HL-60/S4 treated with retinoic acid at 250 ng/mL for 4 days and 3 days (cell line): ENCODE measurements at regions not wholly inside any gene's neighbourhood (a gene's known extent, or its start where the extent isn't known, plus 50 kb on each side); places are given as distances from the start of the nearest gene placed in this dataset.

ENCODE experiments used
- in situ Hi-C: fragments of 300-500 bp; cut with MboI; formaldehyde crosslinking; loops from 2 replicates; pipeline ENCODE4 v1.7.0; 2022; ENCODE audit warnings: low sequenced_read_pairs

DNA sequence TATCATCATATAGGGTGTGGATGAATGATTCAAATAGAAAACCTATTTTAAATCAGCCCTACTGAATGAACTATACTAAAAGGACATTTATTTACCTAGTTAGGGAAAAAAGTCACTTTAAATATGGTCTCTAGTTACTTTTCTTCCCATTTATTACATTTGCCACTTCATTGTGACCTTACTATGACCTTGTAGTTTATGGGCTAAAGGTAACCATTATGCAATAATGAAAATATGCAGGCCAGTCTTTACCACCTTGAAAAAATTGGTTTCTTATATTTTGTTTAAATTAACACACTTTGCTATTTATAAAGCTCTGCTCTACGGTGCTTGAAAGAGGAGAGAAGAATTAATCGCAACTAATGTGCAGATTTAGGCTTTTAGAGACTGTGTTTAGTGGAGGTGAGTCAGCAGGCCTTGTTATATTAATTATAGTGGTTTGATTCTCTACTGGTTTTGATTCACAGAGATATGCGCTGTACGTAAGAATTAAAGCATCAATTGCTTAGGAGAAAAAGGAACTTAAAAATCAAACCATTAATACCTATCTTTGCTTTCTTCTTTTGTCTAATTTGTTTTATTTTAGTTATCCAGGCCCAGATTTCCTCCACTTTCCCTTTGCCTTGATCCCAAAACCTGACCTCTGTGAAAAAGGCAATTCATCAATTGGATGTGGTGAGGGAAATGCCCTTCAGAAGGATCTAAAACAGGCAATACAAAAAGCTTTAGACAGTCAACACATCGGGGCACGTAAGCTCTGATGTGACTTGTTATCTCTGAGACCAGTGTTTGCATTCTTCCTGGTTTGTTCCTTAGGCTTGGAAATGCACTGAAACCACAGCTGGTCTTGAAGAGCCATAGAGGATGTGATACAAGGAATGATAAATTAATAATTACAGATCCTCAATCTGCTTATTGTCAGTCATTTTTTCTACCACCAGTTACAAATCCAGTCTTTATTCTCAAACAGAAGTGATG, 141.2 kb upstream of the HDAC9 start:
- in situ Hi-C loops = loop anchor here (25.0 kb wide), 1 partner anchor 308 kb away; no protein-coding TSS in a partner anchor

DNA sequence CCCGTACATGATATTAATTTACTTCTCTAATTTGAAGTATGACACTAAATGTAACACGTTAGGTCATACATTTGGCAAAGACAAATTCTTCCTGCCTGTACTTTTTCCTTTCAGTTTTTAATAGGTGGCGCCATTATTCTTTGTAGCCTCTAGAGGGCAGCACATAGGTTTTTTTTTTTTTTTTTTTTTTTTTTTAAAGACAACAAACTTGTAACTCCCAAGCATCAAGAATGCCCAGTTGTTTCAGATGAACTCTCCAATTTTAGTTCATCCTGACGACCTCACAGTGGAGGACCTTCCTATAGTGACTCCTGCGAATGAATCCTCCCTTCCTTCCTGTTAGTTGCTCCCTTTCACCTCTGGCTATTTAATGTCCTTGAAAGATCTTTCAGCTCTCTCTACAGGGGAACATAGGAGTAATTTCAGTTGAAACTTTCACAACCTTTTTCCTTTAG, 139.3 kb upstream of the HDAC9 start:
- in situ Hi-C loops = loop anchor here (25.0 kb wide), 1 partner anchor 306 kb away; no protein-coding TSS in a partner anchor

DNA sequence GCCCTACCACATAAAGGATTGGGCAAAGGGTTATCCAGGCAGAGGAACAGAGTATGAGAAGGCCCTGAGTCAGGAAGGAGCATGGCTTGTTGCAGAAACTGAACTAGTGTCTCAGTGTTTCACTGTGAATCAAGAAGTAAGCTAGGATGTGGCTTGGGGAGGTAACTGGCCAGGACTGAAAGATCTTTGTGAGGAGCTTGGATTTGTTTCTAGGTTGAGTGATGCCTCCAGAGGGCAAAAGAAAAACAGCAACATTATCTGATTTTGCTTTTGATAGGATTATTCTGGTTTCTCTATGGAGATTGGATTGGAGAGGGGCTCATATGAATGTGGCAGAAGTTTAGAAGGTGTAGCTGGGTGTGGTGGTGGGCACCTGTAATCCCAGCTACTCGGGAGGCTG, 137.9 kb upstream of the HDAC9 start:
- in situ Hi-C loops = loop anchor here (25.0 kb wide), 1 partner anchor 305 kb away; no protein-coding TSS in a partner anchor

DNA sequence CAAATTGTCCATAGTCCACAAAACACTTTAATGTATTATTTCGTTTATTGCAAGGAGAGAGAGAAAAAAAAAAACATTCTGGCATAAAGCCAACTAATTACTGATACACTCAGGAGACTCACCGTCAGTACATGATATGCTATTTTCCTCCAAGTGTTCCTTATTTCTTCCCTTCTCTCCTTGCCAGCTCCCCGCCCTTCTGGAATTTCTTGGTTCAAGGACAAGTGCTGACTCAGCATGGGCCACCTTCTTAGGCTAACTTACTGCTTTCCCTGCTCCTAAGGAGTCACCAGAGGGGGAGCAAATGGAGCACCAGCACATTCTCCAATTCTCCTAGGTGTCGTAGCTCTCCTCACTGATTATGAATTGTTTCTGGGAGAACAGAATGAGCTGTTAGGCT, 133.8 kb upstream of the HDAC9 start:
- in situ Hi-C loops = loop anchor here (25.0 kb wide), 1 partner anchor 301 kb away; no protein-coding TSS in a partner anchor

DNA sequence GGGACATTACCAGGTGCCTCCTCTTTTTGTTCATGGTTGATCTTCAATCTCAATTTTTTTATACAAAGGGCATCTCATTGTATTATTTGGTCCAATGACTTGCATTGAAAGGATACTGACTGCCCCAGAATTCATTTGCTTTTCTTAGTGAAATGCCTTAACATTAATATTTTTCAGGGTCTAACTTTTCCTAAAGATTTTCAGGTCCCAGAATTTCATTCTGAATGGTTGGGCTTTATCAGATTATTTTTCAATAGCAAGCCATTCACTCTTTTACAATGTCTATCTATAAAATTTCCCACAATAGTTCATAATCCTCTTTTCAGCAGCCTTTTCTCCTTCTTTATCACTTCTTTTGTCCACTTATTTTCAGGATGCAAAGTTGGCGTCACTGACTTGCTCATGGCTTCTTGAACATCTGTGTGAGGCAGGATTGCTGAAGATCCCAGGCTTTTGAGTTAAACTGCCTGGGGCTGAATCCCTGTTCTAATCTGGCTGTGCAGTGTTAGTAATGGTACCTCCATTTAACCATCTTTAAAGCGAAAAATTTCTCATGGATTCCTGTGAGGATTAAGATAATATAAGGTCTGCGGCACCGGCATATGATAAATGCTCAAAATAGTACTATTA, 131.7 kb upstream of the HDAC9 start:
- in situ Hi-C loops = loop anchor here (25.0 kb wide), 1 partner anchor 298 kb away; no protein-coding TSS in a partner anchor

DNA sequence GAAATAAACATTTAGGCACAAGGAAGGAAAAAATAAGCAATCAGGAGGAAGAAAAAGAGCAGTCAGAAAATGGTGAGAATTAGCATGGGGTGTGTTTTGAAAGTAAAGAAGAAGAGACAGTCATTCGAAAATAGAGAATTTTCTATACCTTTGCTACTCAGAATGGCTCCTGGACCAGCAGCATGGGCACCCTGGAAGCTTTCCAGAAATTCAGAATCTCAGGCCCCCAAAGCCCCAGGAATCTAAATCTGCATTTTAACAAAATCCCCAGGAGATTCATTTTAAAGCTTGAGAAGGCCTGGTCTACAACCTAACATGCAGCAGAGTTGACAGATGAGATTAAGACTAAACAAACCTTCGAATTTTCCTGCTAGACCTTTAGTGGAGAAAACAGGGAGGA, 131.2 kb upstream of the HDAC9 start:
- in situ Hi-C loops = loop anchor here (25.0 kb wide), 1 partner anchor 298 kb away; no protein-coding TSS in a partner anchor

DNA sequence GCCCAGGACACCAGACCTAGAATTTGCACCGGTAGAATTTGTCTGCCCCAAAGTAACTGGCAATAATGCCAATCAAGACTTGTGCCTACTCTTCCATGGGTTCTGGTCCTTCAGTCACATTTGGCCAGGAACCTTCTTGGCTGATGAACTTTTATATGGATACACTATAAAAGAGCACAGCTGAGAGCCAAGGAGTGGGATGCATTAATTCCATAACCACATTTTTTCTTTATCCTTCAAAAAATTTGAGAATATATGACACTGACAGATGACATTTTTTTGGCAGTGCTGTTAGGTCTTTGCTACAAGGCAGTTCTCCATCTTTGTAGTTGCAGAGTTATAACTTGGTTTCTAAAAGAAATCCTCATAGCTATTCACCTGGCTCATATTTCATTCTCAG, 129.2 kb upstream of the HDAC9 start:
- in situ Hi-C loops = loop anchor here (25.0 kb wide), 1 partner anchor 296 kb away; no protein-coding TSS in a partner anchor

DNA sequence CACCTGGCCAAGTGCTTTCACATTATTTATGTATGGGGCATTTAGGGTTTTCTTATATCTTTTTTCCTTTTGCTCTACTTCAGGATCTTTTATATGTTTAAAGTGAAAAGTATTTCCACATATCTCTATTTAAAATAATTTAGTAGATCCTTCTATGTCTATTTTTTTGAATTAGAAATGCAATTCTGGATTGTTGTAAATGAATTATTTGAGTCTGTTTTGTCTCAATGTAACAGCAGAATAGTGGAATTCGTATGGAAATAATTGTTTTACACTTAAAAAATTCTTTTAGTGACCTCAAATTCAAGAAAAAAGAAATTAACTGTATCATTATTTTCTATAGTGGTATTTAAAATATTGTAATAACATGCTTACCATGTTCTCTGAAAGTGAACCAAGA, 126.5 kb upstream of the HDAC9 start:
- in situ Hi-C loops = loop anchor here (25.0 kb wide), 1 partner anchor 293 kb away; no protein-coding TSS in a partner anchor

DNA sequence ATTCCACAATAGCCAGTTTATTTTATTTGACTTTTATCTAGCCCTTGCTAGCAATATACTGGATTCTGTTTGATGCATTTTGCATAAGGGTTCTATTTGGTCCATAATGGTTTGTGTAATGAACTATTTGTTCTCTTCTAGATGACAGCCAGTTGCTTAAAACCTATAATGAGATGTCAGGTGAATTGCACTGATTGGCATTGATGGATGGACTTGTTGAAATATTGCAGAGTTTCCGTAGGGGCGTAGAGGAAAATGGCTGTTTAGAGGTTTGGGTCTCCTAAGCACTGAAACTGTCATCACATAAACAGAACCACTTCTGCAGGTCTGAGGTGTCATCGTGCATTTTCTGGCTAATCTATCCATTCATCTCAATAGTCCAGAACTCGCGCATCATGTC, 124.9 kb upstream of the HDAC9 start:
- in situ Hi-C loops = loop anchor here (25.0 kb wide), 1 partner anchor 292 kb away; no protein-coding TSS in a partner anchor

DNA sequence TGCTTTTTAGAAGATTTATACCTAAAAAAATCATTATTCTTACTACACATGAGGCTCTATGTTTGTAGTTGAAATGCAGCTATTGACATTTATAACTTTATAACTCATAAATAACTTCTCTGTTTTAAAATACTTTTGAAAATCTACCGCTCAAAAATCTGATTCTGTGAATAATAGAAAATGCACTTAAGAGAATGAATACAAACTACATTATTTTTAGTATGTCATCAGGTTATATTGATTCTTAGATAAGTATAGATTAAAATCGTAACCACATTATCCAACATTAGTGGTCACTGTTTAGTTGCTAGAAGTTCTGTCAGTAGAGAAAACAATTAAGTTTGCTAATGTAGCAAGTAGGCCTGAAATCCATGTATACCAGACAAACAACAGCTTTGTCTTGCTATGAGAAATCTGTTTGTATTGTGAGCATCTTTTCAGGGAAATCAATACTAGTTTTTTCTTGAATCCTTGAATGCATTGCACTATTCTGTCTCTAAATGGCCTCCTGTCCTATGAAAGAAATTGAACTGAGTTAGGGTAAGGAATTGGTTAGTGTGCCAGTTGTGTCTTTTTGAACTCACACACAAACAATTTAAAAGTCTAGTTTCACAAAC, 116.5 kb upstream of the HDAC9 start:
- in situ Hi-C loops = no loop called here

DNA sequence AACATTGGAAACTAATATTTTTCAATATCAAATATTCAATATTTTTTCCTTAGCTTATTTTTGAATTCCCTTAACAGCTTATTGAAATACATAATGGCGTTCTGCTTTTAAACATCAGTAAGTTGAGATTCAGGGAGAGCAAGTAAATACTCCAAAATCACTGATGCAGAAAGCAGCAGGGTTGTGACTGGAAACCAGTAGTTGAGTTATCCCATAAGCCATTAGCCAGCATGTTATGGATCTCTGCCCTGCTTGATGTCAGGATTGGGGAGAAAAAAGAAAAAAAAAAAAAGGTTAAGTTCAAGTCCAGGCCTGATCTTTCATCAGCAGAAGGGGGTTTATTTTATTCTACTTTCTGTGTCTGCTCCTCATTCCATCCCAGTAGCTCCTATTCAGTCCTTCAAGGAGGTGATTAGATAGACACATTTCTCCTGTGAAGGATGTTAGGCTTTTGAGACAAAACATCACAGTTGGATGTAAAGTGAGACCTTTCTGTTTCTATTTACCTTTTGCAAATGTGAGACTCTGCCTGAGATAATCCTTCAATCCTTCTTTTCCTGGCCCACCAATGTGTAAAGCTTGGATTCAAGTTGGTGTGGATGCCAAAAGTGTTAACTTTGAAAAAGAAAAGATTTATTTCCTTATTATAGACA, 110.9 kb upstream of the HDAC9 start:
- in situ Hi-C loops = no loop called here

DNA sequence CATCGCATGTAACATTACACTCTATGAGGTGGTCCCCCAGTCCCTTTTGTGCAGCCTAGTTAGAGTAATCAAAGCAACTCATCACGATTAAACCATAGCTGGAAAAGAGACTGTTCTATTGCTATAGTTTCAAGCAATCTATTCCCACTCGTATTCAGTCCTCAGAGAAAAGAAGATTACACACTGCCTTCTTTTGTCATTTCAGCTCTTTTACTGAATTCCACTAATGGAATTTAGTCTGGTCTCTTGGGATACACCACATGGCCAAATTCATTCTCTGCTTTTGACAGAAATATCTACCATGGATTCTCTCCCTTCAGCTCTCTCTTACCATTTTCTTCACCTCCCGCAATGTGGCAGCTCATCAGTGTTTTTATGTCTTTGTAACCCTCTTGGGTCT, 108.9 kb upstream of the HDAC9 start:
- in situ Hi-C loops = no loop called here

DNA sequence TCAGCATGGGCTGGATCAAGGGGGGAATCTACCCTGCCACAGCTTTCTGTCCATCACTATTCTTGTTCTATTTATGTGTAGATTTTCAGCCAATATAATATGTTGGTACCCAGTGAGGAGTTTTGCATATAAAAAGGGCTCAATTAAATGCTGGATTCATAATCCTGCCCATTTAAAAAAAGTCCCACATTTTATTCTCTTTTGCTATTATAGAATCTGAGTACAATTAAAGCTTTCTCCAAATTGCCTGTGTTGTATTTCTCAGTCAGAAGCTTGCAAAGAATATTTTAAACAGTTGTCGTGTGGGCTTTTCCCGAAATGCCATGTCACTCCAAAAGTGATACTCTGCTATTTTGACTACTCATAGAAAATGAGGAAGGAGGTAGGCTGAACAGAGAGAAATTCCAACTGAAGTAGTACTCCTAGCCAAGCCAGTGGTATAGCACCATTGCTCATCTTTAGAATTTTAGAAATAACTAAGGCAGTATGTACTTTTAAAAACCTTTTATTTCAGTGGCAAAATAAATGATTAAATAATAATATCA, 108.3 kb upstream of the HDAC9 start:
- in situ Hi-C loops = no loop called here

DNA sequence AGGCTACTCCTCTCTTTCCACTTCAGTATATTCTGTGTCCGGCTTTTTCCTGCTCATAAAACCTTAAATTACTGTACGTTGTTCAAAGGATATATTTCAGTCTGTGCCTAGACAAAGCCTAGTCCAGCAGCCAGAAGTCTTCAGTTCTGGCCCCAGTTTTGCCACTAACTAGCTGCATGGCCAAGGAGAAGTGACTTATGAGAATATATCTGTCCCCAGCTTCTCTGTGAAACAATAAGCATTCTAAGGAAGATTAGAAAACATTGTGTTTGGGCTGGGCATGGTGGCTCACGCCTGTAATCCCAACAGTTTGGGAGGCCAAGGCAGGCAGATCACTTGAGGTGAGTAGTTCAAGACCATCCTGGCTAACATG, 105.0 kb upstream of the HDAC9 start:
- in situ Hi-C loops = no loop called here

DNA sequence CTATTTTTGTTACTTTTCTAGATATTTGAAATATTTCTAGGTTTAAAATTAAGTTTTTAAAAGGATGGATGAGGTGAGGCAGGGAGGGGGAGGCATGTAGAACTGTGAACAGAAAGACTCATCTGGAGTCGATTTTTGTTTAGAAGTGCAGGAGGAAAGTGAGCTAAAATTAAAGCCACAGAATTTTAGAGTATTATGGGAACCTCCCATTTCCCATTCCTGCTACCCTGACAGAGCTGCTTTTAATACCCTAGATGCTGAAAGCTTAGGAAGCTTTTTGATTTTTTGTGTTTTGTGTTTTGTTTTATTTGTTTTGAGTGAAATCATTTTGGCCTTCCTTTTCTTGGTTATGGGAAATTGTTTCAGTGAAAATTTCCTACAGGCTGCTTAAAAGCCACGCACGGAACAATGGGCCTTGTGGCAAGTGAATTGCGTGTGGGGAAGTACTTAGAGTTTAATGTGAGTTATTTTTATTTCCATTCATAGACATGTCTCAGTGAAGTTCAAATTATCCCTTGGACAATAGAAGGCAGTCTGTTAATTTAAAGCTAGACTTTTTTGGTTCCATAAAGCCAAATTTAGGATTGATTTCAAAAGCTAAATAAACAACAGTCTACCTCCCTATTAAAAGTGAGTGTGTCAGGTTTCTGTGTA, 102.0 kb upstream of the HDAC9 start:
- in situ Hi-C loops = no loop called here

DNA sequence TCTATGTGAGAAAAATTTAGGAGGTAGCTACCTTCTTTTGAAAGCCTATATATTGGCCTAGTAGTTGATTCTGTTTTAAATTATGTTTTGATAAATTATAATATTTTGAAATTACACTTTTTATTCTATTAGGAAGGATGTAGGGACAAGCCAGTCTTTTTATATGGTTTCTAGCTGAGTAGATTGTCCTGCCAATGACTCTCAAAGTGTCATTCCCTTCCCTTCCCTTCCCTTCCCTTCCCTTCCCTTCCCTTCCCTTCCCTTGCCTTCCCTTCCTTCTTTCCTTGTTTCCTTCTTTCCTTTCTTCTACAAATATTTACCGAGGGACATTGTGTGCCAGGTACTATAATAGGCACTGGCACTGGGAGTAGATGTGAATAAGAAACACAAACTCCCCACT, 99.7 kb upstream of the HDAC9 start:
- in situ Hi-C loops = no loop called here

DNA sequence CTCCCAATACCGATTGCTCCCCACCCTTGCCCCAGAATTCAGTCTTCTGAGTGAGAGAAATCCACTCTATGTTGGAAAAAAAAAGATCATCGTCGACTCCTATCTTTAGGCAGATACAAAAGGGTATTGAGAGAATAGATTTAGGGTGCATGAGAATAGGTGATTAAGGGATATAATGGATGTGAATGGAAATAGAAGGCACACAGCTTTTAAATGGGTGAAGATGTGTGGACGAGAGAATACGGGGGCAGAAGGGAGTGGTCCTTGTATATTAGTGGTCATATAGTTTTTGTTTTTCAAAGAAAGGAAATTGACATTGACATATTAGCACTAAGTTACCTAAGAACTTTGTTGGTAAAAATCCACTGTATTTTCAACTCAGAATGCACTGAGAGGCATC, 98.6 kb upstream of the HDAC9 start:
- in situ Hi-C loops = no loop called here

DNA sequence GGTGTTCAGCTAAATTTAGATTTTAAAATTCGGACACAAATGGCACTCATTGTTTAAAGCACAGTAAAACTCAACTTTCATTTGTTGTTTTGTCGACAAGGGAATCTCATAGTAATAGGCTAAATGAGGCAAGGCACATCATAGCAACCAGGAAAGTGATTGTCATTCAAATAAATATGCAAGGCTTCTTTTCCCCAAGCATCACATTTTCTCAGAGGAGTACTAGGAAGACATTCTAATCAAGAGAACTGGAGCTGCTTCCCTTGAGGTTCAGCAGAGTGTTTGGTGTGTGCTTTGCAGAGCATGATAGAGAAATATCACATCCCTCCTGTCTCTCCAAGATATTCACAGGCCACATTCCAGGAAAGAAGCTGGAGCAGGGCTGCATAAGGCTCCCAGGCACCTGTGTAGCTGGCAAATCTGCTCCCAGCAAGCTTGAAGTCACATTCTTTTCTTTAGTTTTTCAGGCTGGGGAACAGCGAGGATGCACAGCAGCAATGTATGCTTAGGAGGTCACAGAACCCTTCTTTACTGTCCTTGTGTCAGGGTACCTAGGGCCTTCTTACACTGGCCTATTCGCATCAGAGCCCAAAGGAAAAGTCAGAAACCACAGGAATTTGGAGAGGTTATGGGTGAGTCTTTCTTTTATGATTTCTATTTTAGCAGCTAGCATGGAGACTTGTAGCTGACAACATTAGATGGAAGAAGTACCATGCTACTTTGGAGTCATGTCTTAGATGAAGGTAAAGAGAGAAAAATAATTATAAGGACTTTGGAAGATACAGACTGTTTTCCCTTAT, 95.9 kb upstream of the HDAC9 start:
- in situ Hi-C loops = no loop called here

DNA sequence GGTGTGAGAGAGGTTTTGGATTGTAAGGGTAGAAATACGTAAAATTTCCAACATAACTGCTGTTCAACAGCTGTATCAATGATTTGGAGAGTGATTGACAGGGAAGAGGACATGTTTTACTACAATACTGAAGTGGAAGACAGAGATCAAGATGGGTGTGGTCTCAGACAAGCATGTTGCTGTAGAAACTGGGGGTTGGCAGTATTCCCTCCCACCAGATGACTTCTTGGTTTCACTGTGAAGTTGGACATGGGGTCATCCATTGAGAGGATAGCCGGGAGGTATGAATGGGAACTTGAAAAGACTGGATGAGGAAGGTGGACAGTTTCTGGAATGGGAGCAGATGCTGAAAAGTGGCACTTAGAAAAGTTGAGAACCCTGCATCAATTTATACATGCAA, 95.3 kb upstream of the HDAC9 start:
- in situ Hi-C loops = no loop called here
